ENCODE measurements at regions not wholly inside any gene's neighbourhood (a gene's known extent, or its start where the extent isn't known, plus 50 kb on each side); places are given as distances from the start of the nearest gene placed in this dataset.

- TF ChIP-seq POLR2A (IDR thresholded peaks at IDR 0.05; ENCODE audit: low read length) (no peak), GATA1 (IDR thresholded peaks at IDR 0.05; ENCODE audit: low read depth, low read length) (no peak)
Measured at GRCh38 chr14:84217066-84217465, 1312.9 kb upstream of the FLRT2 start.

All from erythroblast (primary cell).